ENCODE measurements at regions not wholly inside any gene's neighbourhood (a gene's known extent, or its start where the extent isn't known, plus 50 kb on each side); places are given as distances from the start of the nearest gene placed in this dataset.

- H3K27ac Mint-ChIP-seq: no peak overlapping the region
- H3K4me1 Mint-ChIP-seq (ENCODE audit: low read depth): peaks cover 24% of the 10 kb centered on the region
- H3K27me3 Mint-ChIP-seq (ENCODE audit: low read depth): peaks cover 32% of the 10 kb centered on the region
- no peaks in the 10 kb centered on the region for H3K9me3 Mint-ChIP-seq
- no peak for DNase-seq (ENCODE audit: low spot score)
- H3K4me3 Mint-ChIP-seq: peak overlapping the region; percentile 82
- no peaks in the 10 kb centered on the region for H3K36me3 Mint-ChIP-seq (ENCODE audit: low read depth)
Measured at GRCh38 chr5:77851176-77852067, 75.3 kb upstream of the TBCA start.

- H3K4me1 Mint-ChIP-seq (ENCODE audit: low read depth): peaks cover 24% of the 10 kb centered on the region
- H3K27me3 Mint-ChIP-seq (ENCODE audit: low read depth): peaks cover 37% of the 10 kb centered on the region
- H3K4me3 Mint-ChIP-seq: peak overlapping the region; percentile 82
- no peak overlapping the region for H3K27ac Mint-ChIP-seq
- H3K36me3 Mint-ChIP-seq (ENCODE audit: low read depth): no peaks in the 10 kb centered on the region
- DNase-seq (ENCODE audit: low spot score): no peak
- no peaks in the 10 kb centered on the region for H3K9me3 Mint-ChIP-seq
Measured at GRCh38 chr5:77850536-77851175, 74.5 kb upstream of the TBCA start.

GRCh38 chr5:77849308-77849900, 73.3 kb upstream of the TBCA start:
- Mint-ChIP-seq H3K4me1 (ENCODE audit: low read depth) (peaks cover 28% of the 10 kb centered on the region), H3K4me3 (no peak overlapping the region), H3K27me3 (ENCODE audit: low read depth) (peaks cover 46% of the 10 kb centered on the region)

GRCh38 chr5:77847814-77848290, 71.7 kb upstream of the TBCA start:
- peaks cover 22% of the 10 kb centered on the region for H3K4me1 Mint-ChIP-seq (ENCODE audit: low read depth)
- H3K4me3 Mint-ChIP-seq: no peak overlapping the region
- H3K36me3 Mint-ChIP-seq (ENCODE audit: low read depth): no peaks in the 10 kb centered on the region
- DNase-seq (ENCODE audit: low spot score): no peak
- H3K27ac Mint-ChIP-seq: no peak overlapping the region
- H3K9me3 Mint-ChIP-seq: no peaks in the 10 kb centered on the region
- peaks cover 55% of the 10 kb centered on the region for H3K27me3 Mint-ChIP-seq (ENCODE audit: low read depth)

More at GRCh38 chr5:77849308-77849900, 73.3 kb upstream of the TBCA start:
- Mint-ChIP-seq H3K9me3 (no peaks in the 10 kb centered on the region), H3K36me3 (ENCODE audit: low read depth) (no peaks in the 10 kb centered on the region), H3K27ac (no peak overlapping the region)
- DNase-seq (ENCODE audit: low spot score): no peak

GRCh38 chr5:77847129-77847460, 71.0 kb upstream of the TBCA start:
- H3K4me1 Mint-ChIP-seq (ENCODE audit: low read depth): peaks cover 16% of the 10 kb centered on the region
- peaks cover 62% of the 10 kb centered on the region for H3K27me3 Mint-ChIP-seq (ENCODE audit: low read depth)
- H3K9me3 Mint-ChIP-seq: no peaks in the 10 kb centered on the region
- H3K27ac Mint-ChIP-seq: no peak overlapping the region
- no peak for DNase-seq (ENCODE audit: low spot score)
- H3K36me3 Mint-ChIP-seq (ENCODE audit: low read depth): no peaks in the 10 kb centered on the region
- no peak overlapping the region for H3K4me3 Mint-ChIP-seq

GRCh38 chr5:77846422-77847128, 70.4 kb upstream of the TBCA start:
- DNase-seq (ENCODE audit: low spot score): no peak
- H3K9me3 Mint-ChIP-seq: no peaks in the 10 kb centered on the region
- H3K4me3 Mint-ChIP-seq: no peak overlapping the region
- H3K27me3 Mint-ChIP-seq (ENCODE audit: low read depth): peaks cover 66% of the 10 kb centered on the region
- peaks cover 14% of the 10 kb centered on the region for H3K4me1 Mint-ChIP-seq (ENCODE audit: low read depth)
- no peaks in the 10 kb centered on the region for H3K36me3 Mint-ChIP-seq (ENCODE audit: low read depth)
- no peak overlapping the region for H3K27ac Mint-ChIP-seq

- Mint-ChIP-seq H3K4me3 (peak overlapping the region; percentile 60), H3K9me3 (no peaks in the 10 kb centered on the region), H3K27me3 (ENCODE audit: low read depth) (peaks cover 65% of the 10 kb centered on the region), H3K27ac (no peak overlapping the region), H3K4me1 (ENCODE audit: low read depth) (peaks cover 7% of the 10 kb centered on the region), H3K36me3 (ENCODE audit: low read depth) (no peaks in the 10 kb centered on the region)
- DNase-seq (ENCODE audit: low spot score): no peak
Measured at GRCh38 chr5:77845324-77845646, 69.1 kb upstream of the TBCA start.

- H3K4me1 Mint-ChIP-seq (ENCODE audit: low read depth): peaks cover 7% of the 10 kb centered on the region
- H3K27ac Mint-ChIP-seq: no peak overlapping the region
- H3K4me3 Mint-ChIP-seq: peak overlapping the region; percentile 60
- no peak for DNase-seq (ENCODE audit: low spot score)
- H3K27me3 Mint-ChIP-seq (ENCODE audit: low read depth): peaks cover 68% of the 10 kb centered on the region
- no peaks in the 10 kb centered on the region for H3K36me3 Mint-ChIP-seq (ENCODE audit: low read depth)
- no peaks in the 10 kb centered on the region for H3K9me3 Mint-ChIP-seq
Measured at GRCh38 chr5:77844623-77845323, 68.6 kb upstream of the TBCA start.

GRCh38 chr5:77844373-77844622, 68.2 kb upstream of the TBCA start:
- Mint-ChIP-seq H3K4me3 (peak overlapping the region; percentile 50), H3K36me3 (ENCODE audit: low read depth) (no peaks in the 10 kb centered on the region), H3K27me3 (ENCODE audit: low read depth) (peaks cover 68% of the 10 kb centered on the region), H3K27ac (no peak overlapping the region), H3K9me3 (no peaks in the 10 kb centered on the region), H3K4me1 (ENCODE audit: low read depth) (peaks cover 7% of the 10 kb centered on the region)
- DNase-seq (ENCODE audit: low spot score): no peak

GRCh38 chr5:77843570-77844372, 67.6 kb upstream of the TBCA start:
- Mint-ChIP-seq H3K27me3 (ENCODE audit: low read depth) (peaks cover 71% of the 10 kb centered on the region), H3K27ac (no peak overlapping the region), H3K4me3 (peak overlapping the region; percentile 50), H3K4me1 (ENCODE audit: low read depth) (peaks cover 7% of the 10 kb centered on the region), H3K36me3 (ENCODE audit: low read depth) (no peaks in the 10 kb centered on the region), H3K9me3 (no peaks in the 10 kb centered on the region)
- DNase-seq (ENCODE audit: low spot score): no peak

- Mint-ChIP-seq H3K27ac (no peak overlapping the region), H3K36me3 (ENCODE audit: low read depth) (no peaks in the 10 kb centered on the region), H3K9me3 (no peaks in the 10 kb centered on the region), H3K4me1 (ENCODE audit: low read depth) (peaks cover 7% of the 10 kb centered on the region), H3K27me3 (ENCODE audit: low read depth) (peaks cover 72% of the 10 kb centered on the region), H3K4me3 (no peak overlapping the region)
- no peak for DNase-seq (ENCODE audit: low spot score)
Measured at GRCh38 chr5:77842243-77842642, 66.1 kb upstream of the TBCA start.

- H3K27ac Mint-ChIP-seq: no peak overlapping the region
- no peak overlapping the region for H3K4me3 Mint-ChIP-seq
- H3K4me1 Mint-ChIP-seq (ENCODE audit: low read depth): peaks cover 7% of the 10 kb centered on the region
- H3K27me3 Mint-ChIP-seq (ENCODE audit: low read depth): peaks cover 66% of the 10 kb centered on the region
- no peaks in the 10 kb centered on the region for H3K9me3 Mint-ChIP-seq
- no peaks in the 10 kb centered on the region for H3K36me3 Mint-ChIP-seq (ENCODE audit: low read depth)
- DNase-seq (ENCODE audit: low spot score): no peak
Measured at GRCh38 chr5:77841616-77842015, 65.5 kb upstream of the TBCA start.

GRCh38 chr5:77840930-77841329, 64.8 kb upstream of the TBCA start:
- no peak overlapping the region for H3K4me3 Mint-ChIP-seq
- no peaks in the 10 kb centered on the region for H3K9me3 Mint-ChIP-seq
- no peak overlapping the region for H3K27ac Mint-ChIP-seq
- peaks cover 63% of the 10 kb centered on the region for H3K27me3 Mint-ChIP-seq (ENCODE audit: low read depth)
- H3K4me1 Mint-ChIP-seq (ENCODE audit: low read depth): peaks cover 7% of the 10 kb centered on the region
- no peak for DNase-seq (ENCODE audit: low spot score)
- H3K36me3 Mint-ChIP-seq (ENCODE audit: low read depth): no peaks in the 10 kb centered on the region
